Loucy (cell line): ENCODE measurements at regions not wholly inside any gene's neighbourhood (a gene's known extent, or its start where the extent isn't known, plus 50 kb on each side); places are given as distances from the start of the nearest gene placed in this dataset.

Source experiments
- H2AFZ ChIP-seq: fragments of 200-600 bp; sonication (generic); 2 replicates; pipeline ENCODE4 v1.6.0; 2016; ENCODE audit warnings: antibody characterized with exemption, mild to moderate bottlenecking, low read length, moderate library complexity
- H3F3A ChIP-seq: fragments of 200-600 bp; 2 replicates; pipeline ENCODE4 v1.6.0; 2016; ENCODE audit warnings: antibody characterized with exemption, low read depth, mild to moderate bottlenecking
- H3K27me3 ChIP-seq: fragments of 200-600 bp; sonication (generic); 2 replicates; pipeline ENCODE4 v1.6.1; 2014; ENCODE audit warnings: low read length, mild to moderate bottlenecking; ENCODE audit not compliant: insufficient read depth, poor library complexity, severe bottlenecking
- H3K36me3 ChIP-seq: fragments of 200-600 bp; sonication (generic); 2 replicates; pipeline ENCODE4 v1.6.1; 2016; ENCODE audit warnings: low read length; ENCODE audit not compliant: insufficient read depth
- H3K4me1 ChIP-seq: fragments of 200-600 bp; sonication (generic); 2 replicates; pipeline ENCODE4 v1.5.1; 2014; ENCODE audit warnings: low read length, mild to moderate bottlenecking; ENCODE audit not compliant: insufficient read depth, poor library complexity, severe bottlenecking
- H3K4me2 ChIP-seq: fragments of 200-600 bp; sonication (generic); 2 replicates; pipeline ENCODE4 v1.6.0; 2014; ENCODE audit warnings: antibody characterized with exemption, low read length, low read depth, mild to moderate bottlenecking; ENCODE audit not compliant: poor library complexity, severe bottlenecking
- H3K4me3 ChIP-seq: fragments of 200-600 bp; sonication (generic); 2 replicates; pipeline ENCODE4 v1.5.1; 2014; ENCODE audit warnings: low read length, mild to moderate bottlenecking, mixed read lengths; ENCODE audit not compliant: poor library complexity, severe bottlenecking
- H3K79me2 ChIP-seq: fragments of 200-600 bp; sonication (generic); 2 replicates; pipeline ENCODE4 v1.6.1; 2014; ENCODE audit warnings: low read length; ENCODE audit not compliant: insufficient read depth
- H3K9ac ChIP-seq: fragments of 200-600 bp; sonication (generic); 2 replicates; pipeline ENCODE4 v1.6.0; 2014; ENCODE audit warnings: mild to moderate bottlenecking, low read depth, low read length, moderate library complexity; ENCODE audit not compliant: poor library complexity, severe bottlenecking
- H3K9me2 ChIP-seq: fragments of 200-600 bp; sonication (generic); replicated peaks from 2 replicates; pipeline ENCODE4 v1.6.1; 2016; ENCODE audit warnings: low read depth, low read length, mixed read lengths
- H3K9me3 ChIP-seq: fragments of 200-600 bp; sonication (generic); 2 replicates; pipeline ENCODE4 v1.6.1; 2014; ENCODE audit warnings: mild to moderate bottlenecking, antibody characterized with exemption, low read length, low read depth; ENCODE audit not compliant: insufficient read depth
- H4K20me1 ChIP-seq: fragments of 200-600 bp; sonication (generic); 2 replicates; pipeline ENCODE4 v1.6.0; 2014; ENCODE audit warnings: antibody characterized with exemption, low read length, mild to moderate bottlenecking; ENCODE audit not compliant: insufficient read depth, poor library complexity, severe bottlenecking
- EZH2phosphoT487 ChIP-seq: fragments of 200-600 bp; IDR thresholded peaks from 2 replicates; pipeline ENCODE4 v1.6.1; 2018; ENCODE audit warnings: antibody characterized with exemption, mild to moderate bottlenecking, moderate library complexity, borderline replicate concordance
- TF ChIP-seq, protein P1 (sequence below): fragments of 200-600 bp; sonication (generic); conservative IDR thresholded peaks from 2 replicates; pipeline ENCODE4 v1.5.1; 2014; ENCODE audit warnings: mild to moderate bottlenecking, antibody characterized with exemption, low read length

DNA sequence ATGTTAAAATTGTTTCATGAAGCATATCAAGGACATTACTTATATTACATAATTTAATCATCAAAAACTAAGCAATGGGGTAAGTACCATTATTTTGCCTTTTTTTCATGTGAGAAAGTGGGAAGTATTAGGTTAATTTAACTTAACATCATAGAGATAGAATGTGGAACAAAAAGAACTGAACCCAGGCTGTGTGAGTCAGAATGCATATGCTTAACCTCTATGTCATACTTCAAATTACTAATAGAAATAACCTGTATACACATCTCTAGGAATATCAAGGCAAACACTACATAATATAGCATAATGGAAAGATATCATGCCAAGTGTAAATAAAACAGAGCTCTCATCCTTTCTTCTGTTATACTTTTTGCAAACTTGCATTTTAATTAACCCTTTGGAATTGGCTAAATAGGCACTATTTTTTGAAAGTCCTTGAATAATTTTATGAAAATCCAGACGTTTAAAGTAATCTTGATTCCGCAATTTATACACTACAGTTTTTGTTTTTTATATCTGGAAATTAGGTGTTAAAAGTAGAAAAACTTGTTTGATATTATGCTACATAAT is 777.7 kb downstream of the SLC6A15 start:
- Histone ChIP-seq H3K36me3 (no peaks in the 10 kb centered on the region), H3K9me3 (no peaks in the 10 kb centered on the region), H3K9ac (no peak overlapping the region), H3F3A (no peaks in the 10 kb centered on the region), H2AFZ (no peak overlapping the region), H4K20me1 (no peaks in the 10 kb centered on the region), H3K27me3 (no peaks in the 10 kb centered on the region), H3K4me3 (no peak overlapping the region), H3K4me1 (no peaks in the 10 kb centered on the region), H3K9me2 (no peaks in the 10 kb centered on the region), H3K4me2 (no peak overlapping the region), H3K79me2 (no peaks in the 10 kb centered on the region)
- TF ChIP-seq, protein P1, sequence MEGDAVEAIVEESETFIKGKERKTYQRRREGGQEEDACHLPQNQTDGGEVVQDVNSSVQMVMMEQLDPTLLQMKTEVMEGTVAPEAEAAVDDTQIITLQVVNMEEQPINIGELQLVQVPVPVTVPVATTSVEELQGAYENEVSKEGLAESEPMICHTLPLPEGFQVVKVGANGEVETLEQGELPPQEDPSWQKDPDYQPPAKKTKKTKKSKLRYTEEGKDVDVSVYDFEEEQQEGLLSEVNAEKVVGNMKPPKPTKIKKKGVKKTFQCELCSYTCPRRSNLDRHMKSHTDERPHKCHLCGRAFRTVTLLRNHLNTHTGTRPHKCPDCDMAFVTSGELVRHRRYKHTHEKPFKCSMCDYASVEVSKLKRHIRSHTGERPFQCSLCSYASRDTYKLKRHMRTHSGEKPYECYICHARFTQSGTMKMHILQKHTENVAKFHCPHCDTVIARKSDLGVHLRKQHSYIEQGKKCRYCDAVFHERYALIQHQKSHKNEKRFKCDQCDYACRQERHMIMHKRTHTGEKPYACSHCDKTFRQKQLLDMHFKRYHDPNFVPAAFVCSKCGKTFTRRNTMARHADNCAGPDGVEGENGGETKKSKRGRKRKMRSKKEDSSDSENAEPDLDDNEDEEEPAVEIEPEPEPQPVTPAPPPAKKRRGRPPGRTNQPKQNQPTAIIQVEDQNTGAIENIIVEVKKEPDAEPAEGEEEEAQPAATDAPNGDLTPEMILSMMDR: no peak
- TF ChIP-seq EZH2phosphoT487: no peak

DNA sequence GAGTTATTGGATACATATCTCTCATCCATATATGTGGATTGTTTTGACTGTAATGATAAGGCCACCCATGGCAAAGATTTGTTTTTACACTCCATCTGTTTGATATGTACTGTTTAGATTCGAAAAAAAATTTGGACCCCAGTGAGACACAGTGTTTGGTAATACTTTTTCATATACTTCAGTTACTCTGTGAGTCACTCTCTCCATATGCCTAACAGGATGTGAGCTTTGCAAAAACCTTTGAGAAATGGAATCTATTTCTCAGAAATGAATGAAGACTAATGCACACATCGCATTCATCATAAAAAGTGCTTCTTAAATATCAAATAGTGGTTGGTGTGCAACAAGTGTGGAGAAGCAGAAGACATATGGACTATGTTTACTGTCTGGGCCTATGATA is 781.5 kb downstream of the SLC6A15 start:
- Histone ChIP-seq H3K4me2 (no peak overlapping the region), H3K4me1 (no peaks in the 10 kb centered on the region), H2AFZ (no peak overlapping the region), H4K20me1 (no peaks in the 10 kb centered on the region), H3K27me3 (no peaks in the 10 kb centered on the region), H3F3A (no peaks in the 10 kb centered on the region), H3K4me3 (no peak overlapping the region), H3K9me3 (no peaks in the 10 kb centered on the region), H3K9ac (no peak overlapping the region), H3K9me2 (no peaks in the 10 kb centered on the region), H3K79me2 (no peaks in the 10 kb centered on the region), H3K36me3 (no peaks in the 10 kb centered on the region)
- no peak for TF ChIP-seq EZH2phosphoT487
- TF ChIP-seq, protein P1: no peak

DNA sequence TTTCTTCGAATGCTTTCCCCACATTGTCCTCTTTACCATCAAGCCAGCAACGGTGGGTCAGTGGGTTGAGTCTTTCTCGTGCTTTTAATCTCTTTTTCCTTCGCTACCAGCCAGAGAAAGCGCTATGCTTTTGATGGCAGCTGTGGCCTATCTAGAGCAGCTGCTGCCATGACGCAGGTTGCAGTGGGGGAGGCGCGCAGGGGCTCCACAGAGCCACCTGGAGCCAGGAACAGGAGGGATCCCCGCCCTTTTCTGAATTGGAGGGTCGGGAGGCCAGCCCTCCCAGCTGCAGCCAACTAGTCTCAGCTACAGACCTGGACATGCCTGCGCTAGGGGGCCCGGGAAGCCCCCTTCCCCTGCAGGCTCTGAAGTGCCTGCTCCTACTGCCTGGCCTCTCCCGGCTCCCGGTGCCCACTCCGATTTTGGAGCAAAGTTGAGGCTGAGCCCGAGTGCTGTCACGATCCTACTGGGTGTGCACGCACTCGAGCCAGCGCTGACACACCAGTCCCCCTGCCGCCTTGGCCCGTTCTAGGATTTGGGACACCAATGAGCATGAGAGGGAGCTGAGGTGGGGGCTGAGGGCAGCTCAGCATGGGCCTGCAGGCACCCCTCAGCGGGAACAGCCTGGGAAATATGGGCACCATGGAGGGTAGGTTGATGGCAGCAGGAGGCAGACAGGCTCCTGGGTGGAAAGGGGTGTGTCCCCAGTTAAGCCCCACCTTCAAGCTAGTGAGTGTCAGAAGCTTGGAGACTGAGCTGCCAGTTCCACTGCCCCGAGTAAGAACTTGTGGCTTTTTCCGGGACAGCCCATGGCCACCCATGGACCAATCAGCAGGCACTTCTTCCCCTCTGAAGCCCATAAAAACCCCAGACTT is 784.2 kb downstream of the SLC6A15 start:
- no peaks in the 10 kb centered on the region for H3F3A ChIP-seq
- TF ChIP-seq, protein P1: no peak
- TF ChIP-seq EZH2phosphoT487: no peak
- no peak overlapping the region for H3K4me2 ChIP-seq
- H3K79me2 ChIP-seq: no peaks in the 10 kb centered on the region
- H2AFZ ChIP-seq: no peak overlapping the region
- no peaks in the 10 kb centered on the region for H3K9me3 ChIP-seq
- no peaks in the 10 kb centered on the region for H4K20me1 ChIP-seq
- no peaks in the 10 kb centered on the region for H3K4me1 ChIP-seq
- no peaks in the 10 kb centered on the region for H3K36me3 ChIP-seq
- H3K4me3 ChIP-seq: no peak overlapping the region
- no peak overlapping the region for H3K9ac ChIP-seq
- no peaks in the 10 kb centered on the region for H3K9me2 ChIP-seq
- no peaks in the 10 kb centered on the region for H3K27me3 ChIP-seq
